ENCODE measurements at regions not wholly inside any gene's neighbourhood (a gene's known extent, or its start where the extent isn't known, plus 50 kb on each side); places are given as distances from the start of the nearest gene placed in this dataset.

DNA sequence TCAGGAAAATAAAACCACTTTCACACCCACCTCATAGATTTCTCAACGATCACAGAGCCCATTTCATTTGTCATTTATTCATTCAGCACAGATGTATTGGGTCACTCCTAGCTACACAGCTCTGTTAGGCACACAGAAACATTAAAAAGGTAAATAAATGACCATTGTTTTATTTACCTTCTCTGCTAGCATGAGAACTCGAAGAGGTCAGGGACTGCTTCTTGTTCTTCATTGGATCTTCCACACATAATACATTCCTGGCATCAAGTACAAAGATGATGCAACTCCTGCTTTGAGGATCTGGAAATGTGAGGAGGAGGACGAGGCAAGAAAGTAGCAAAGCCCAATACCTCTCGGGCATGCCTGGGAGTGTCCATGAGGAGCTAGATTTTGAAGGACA, 168.1 kb downstream of the RBM26 start:
- BruUV-seq (replicated peaks): no TSS peak
- DNase-seq (ENCODE audit: low spot score) (no peak), ATAC-seq (no peak), FAIRE-seq (no peak)
- Histone ChIP-seq H3K9ac (ENCODE audit: insufficient read depth, low read depth, low read length) (no peak overlapping the region), H3K27me3 (ENCODE audit: control insufficient read depth in 1 of 2, insufficient read depth in 2 of 2, low read length in 2 of 2) (no peaks in the 10 kb centered on the region), H3K4me3 (replicated peaks in 1 of 3; ENCODE audit: insufficient read depth in 1 of 3, low read depth in 2 of 3, low read length in 3 of 3) (no peak overlapping the region), H3K79me2 (ENCODE audit: insufficient read depth, low read length) (no peaks in the 10 kb centered on the region), H3K9me3 (ENCODE audit: low read length) (no peaks in the 10 kb centered on the region), H3K36me3 (replicated peaks in 1 of 2; ENCODE audit: control insufficient read depth in 1 of 2, insufficient read depth in 2 of 2, low read length in 2 of 2) (no peaks in the 10 kb centered on the region), H3K27ac (ENCODE audit: extremely low read length, insufficient read depth, low read length) (no peak overlapping the region), H4K20me1 (ENCODE audit: insufficient read depth, low read length) (no peaks in the 10 kb centered on the region), H2AFZ (ENCODE audit: low read length) (no peak overlapping the region), H3K4me1 (ENCODE audit: insufficient read depth, low read length) (peaks cover 7% of the 10 kb centered on the region; the same call in 1 of the 2 replicates), H3K4me2 (ENCODE audit: low read depth, low read length) (no peak overlapping the region)
- ChIA-PET POLR2A (no interaction called here), CTCF (ENCODE audit: low intra/inter-chr PET ratio, low total read pairs) (no interaction called here)
- TF ChIP-seq SMYD3 (CRISPR knock-in tag; IDR thresholded peaks at IDR 0.05): no peak
- TF ChIP-seq CEBPB (IDR thresholded peaks at IDR 0.05; ENCODE audit: borderline replicate concordance, low read depth, low read length): peak; percentile 58; the same call in 1 of the 2 replicates
- TF ChIP-seq CEBPG (CRISPR knock-in tag; IDR thresholded peaks at IDR 0.05): peak; percentile 28; the same call in 1 of the 2 replicates
- 0 out of 4 replicates have a peak, but pooled peaks of 1 of the 2 experiments have one; percentile 39 for TF ChIP-seq ATF4 (CRISPR knock-in tag; IDR thresholded peaks at IDR 0.05)
- TF ChIP-seq HOXA7 (CRISPR knock-in tag; IDR thresholded peaks at IDR 0.05): no peak
- in situ Hi-C loops (cut with HindIII; ENCODE audit: extremely low pct_ligation_motif_present, low pct_unique_long_range_greater_than_20kb): no loop called here
- intact Hi-C loops (cut with micrococcal nuclease; ENCODE audit: unreplicated experiment): no loop called here
- WGBS (ENCODE audit: low lambda C conversion rate): 19% methylated on average over 4 of the region's 4 CpGs

- in situ Hi-C loops (cut with HindIII; ENCODE audit: extremely low pct_ligation_motif_present, low pct_unique_long_range_greater_than_20kb): no loop called here
- FAIRE-seq (no peak), DNase-seq (ENCODE audit: low spot score) (no peak), ATAC-seq (no peak)
- 16% methylated on average over 2 of the region's 2 CpGs for WGBS (ENCODE audit: low lambda C conversion rate)
- no peak overlapping the region for H3K27ac ChIP-seq (ENCODE audit: extremely low read length, insufficient read depth, low read length)
- no peaks in the 10 kb centered on the region for H3K4me1 ChIP-seq (ENCODE audit: insufficient read depth, low read length)
- H4K20me1 ChIP-seq (ENCODE audit: insufficient read depth, low read length): no peaks in the 10 kb centered on the region
- no peak overlapping the region for H3K4me2 ChIP-seq (ENCODE audit: low read depth, low read length)
- TF ChIP-seq ZNF781 (CRISPR knock-in tag; IDR thresholded peaks at IDR 0.05; ENCODE audit: borderline replicate concordance, not compliant biosample characterization) (no peak), HHEX (CRISPR knock-in tag; IDR thresholded peaks at IDR 0.05) (no peak), KLF6 (CRISPR knock-in tag; IDR thresholded peaks at IDR 0.05) (no peak), CREB1 (IDR thresholded peaks at IDR 0.05) (peak; percentile 97), CREB1 (CRISPR knock-in tag; IDR thresholded peaks at IDR 0.05) (no peak), GATAD2A (CRISPR knock-in tag; IDR thresholded peaks at IDR 0.05) (no peak), DNMT3B (CRISPR knock-in tag; conservative IDR thresholded peaks at IDR 0.05) (no peak), ZNF280B (CRISPR knock-in tag; IDR thresholded peaks at IDR 0.05; ENCODE audit: borderline replicate concordance) (no peak), SETDB1 (CRISPR knock-in tag; IDR thresholded peaks at IDR 0.05; ENCODE audit: borderline replicate concordance) (no peak), ATF7 (IDR thresholded peaks at IDR 0.05) (peak; percentile 97), ATF7 (CRISPR knock-in tag; IDR thresholded peaks at IDR 0.05) (no peak)
- no peaks in the 10 kb centered on the region for H3K36me3 ChIP-seq (replicated peaks in 1 of 2; ENCODE audit: control insufficient read depth in 1 of 2, insufficient read depth in 2 of 2, low read length in 2 of 2)
- H3K4me3 ChIP-seq (replicated peaks in 1 of 3; ENCODE audit: insufficient read depth in 1 of 3, low read depth in 2 of 3, low read length in 3 of 3): no peak overlapping the region
- H3K9me3 ChIP-seq (ENCODE audit: low read length): no peaks in the 10 kb centered on the region
- ChIA-PET CTCF (ENCODE audit: low intra/inter-chr PET ratio, low total read pairs) (no interaction called here), POLR2A (no interaction called here)
- H3K9ac ChIP-seq (ENCODE audit: insufficient read depth, low read depth, low read length): no peak overlapping the region
- BruUV-seq (replicated peaks): no TSS peak
- H3K27me3 ChIP-seq (ENCODE audit: control insufficient read depth in 1 of 2, insufficient read depth in 2 of 2, low read length in 2 of 2): 0 out of 5 replicates have a peak, but pooled peaks cover 0 to 2% of the 10 kb centered on the region in 2 experiments
- no peaks in the 10 kb centered on the region for H3K79me2 ChIP-seq (ENCODE audit: insufficient read depth, low read length)
- intact Hi-C loops (cut with micrococcal nuclease; ENCODE audit: unreplicated experiment): no loop called here
- H2AFZ ChIP-seq (ENCODE audit: low read length): no peak overlapping the region
Measured at GRCh38 chr13:79231887-79232286, 174.2 kb downstream of the RBM26 start.
